Karpas-422 (cell line): ENCODE measurements at regions not wholly inside any gene's neighbourhood (a gene's known extent, or its start where the extent isn't known, plus 50 kb on each side); places are given as distances from the start of the nearest gene placed in this dataset.

Experiments used
- DNase-seq: peaks from one replicate; pipeline ENCODE4 v3.0.0-alpha.2; 2015
- H2AFZ ChIP-seq: fragments of 200-600 bp; sonication (generic); 2 replicates; pipeline ENCODE4 v1.6.1; 2014; ENCODE audit warnings: antibody characterized with exemption, low read length, mixed read lengths
- H3K27ac ChIP-seq: fragments of 200-600 bp; sonication (generic); 2 replicates; pipeline ENCODE4 v1.5.1; 2014; ENCODE audit warnings: mild to moderate bottlenecking, low read length, moderate library complexity
- H3K27me3 ChIP-seq: fragments of 200-600 bp; sonication (generic); 2 replicates; pipeline ENCODE4 v1.6.1; 2014; ENCODE audit warnings: low read length, mixed read lengths
- H3K36me3 ChIP-seq: fragments of 200-600 bp; sonication (generic); 2 replicates; pipeline ENCODE4 v1.6.1; 2014; ENCODE audit warnings: low read length, mixed read lengths; ENCODE audit not compliant: insufficient read depth
- H3K4me1 ChIP-seq: fragments of 200-600 bp; sonication (generic); 2 replicates; pipeline ENCODE4 v1.6.1; 2014; ENCODE audit warnings: mild to moderate bottlenecking, low read length, mixed read lengths
- H3K4me2 ChIP-seq: fragments of 200-600 bp; sonication (generic); 2 replicates; pipeline ENCODE4 v1.6.1; 2014; ENCODE audit warnings: low read length, low read depth, mild to moderate bottlenecking; ENCODE audit not compliant: poor library complexity, severe bottlenecking
- H3K4me3 ChIP-seq: fragments of 200-600 bp; sonication (generic); 2 replicates; pipeline ENCODE4 v1.5.1; 2014; ENCODE audit warnings: mild to moderate bottlenecking, antibody characterized with exemption, low read length, mixed read lengths
- H3K79me2 ChIP-seq: fragments of 200-600 bp; sonication (generic); 2 replicates; pipeline ENCODE4 v1.6.1; 2014; ENCODE audit warnings: mild to moderate bottlenecking, low read length, mixed read lengths
- H3K9ac ChIP-seq: fragments of 200-600 bp; sonication (generic); 2 replicates; pipeline ENCODE4 v1.6.0; 2014; ENCODE audit warnings: low read length
- H3K9me2 ChIP-seq: fragments of 200-600 bp; sonication (generic), shearing (Covaris generic); replicated peaks from 2 replicates; pipeline ENCODE4 v1.6.0; 2014; ENCODE audit warnings: mild to moderate bottlenecking, low read length, moderate library complexity; ENCODE audit not compliant: insufficient read depth
- H3K9me3 ChIP-seq: fragments of 300-700, 200-600 bp; sonication (generic); 2 replicates; pipeline ENCODE4 v1.6.1; 2014; ENCODE audit warnings: low read length, mixed read lengths
- H4K20me1 ChIP-seq: fragments of 200-600 bp; sonication (generic); 2 replicates; pipeline ENCODE4 v1.6.1; 2014; ENCODE audit warnings: mild to moderate bottlenecking, antibody characterized with exemption, low read length, low read depth; ENCODE audit not compliant: insufficient read depth

DNA sequence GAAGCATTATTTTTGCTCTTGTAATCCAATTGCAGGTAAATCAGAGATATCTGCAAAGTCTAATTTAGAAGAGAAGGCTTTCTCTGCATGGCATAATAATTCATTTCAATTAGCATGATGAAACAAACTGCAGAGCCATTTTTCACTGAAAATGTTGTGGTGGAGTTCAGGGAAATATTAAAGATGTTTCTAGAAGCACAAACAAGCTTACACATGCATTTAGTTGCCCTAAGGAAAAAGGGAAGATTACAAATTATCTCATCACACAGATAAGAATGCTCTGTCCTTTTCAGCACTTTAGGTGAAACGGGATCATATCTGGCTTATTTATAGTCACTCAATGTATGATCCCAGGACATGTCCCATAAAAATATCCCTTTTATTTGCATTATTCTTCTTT, 252.1 kb upstream of the TANK start:
- H4K20me1 ChIP-seq = no peaks in the 10 kb centered on the region
- no peak overlapping the region for H3K27ac ChIP-seq
- no peaks in the 10 kb centered on the region for H3K79me2 ChIP-seq
- no peak overlapping the region for H3K9ac ChIP-seq
- no peaks in the 10 kb centered on the region for H3K9me3 ChIP-seq
- H2AFZ ChIP-seq = no peak overlapping the region
- H3K36me3 ChIP-seq = no peaks in the 10 kb centered on the region
- no peak overlapping the region for H3K4me2 ChIP-seq
- no peak overlapping the region for H3K4me3 ChIP-seq
- no peak for DNase-seq
- no peaks in the 10 kb centered on the region for H3K9me2 ChIP-seq
- H3K4me1 ChIP-seq = no peaks in the 10 kb centered on the region
- no peaks in the 10 kb centered on the region for H3K27me3 ChIP-seq

GRCh38 chr2:160909781-160910242, 250.4 kb upstream of the TANK start:
- no peaks in the 10 kb centered on the region for H3K79me2 ChIP-seq
- no peaks in the 10 kb centered on the region for H3K9me3 ChIP-seq
- no peaks in the 10 kb centered on the region for H3K27me3 ChIP-seq
- no peak for DNase-seq
- no peak overlapping the region for H2AFZ ChIP-seq
- H3K4me2 ChIP-seq = no peak overlapping the region
- no peak overlapping the region for H3K4me3 ChIP-seq
- H3K36me3 ChIP-seq = no peaks in the 10 kb centered on the region
- H3K9me2 ChIP-seq = no peaks in the 10 kb centered on the region
- no peaks in the 10 kb centered on the region for H4K20me1 ChIP-seq
- no peak overlapping the region for H3K27ac ChIP-seq
- H3K4me1 ChIP-seq = no peaks in the 10 kb centered on the region
- no peak overlapping the region for H3K9ac ChIP-seq

GRCh38 chr2:160910681-160911080, 249.5 kb upstream of the TANK start:
- H3K4me2 ChIP-seq = no peak overlapping the region
- H3K9me3 ChIP-seq = no peaks in the 10 kb centered on the region
- no peak for DNase-seq
- no peaks in the 10 kb centered on the region for H3K4me1 ChIP-seq
- H3K79me2 ChIP-seq = no peaks in the 10 kb centered on the region
- H3K27ac ChIP-seq = no peak overlapping the region
- no peak overlapping the region for H2AFZ ChIP-seq
- no peaks in the 10 kb centered on the region for H3K27me3 ChIP-seq
- H3K9ac ChIP-seq = no peak overlapping the region
- no peaks in the 10 kb centered on the region for H4K20me1 ChIP-seq
- H3K9me2 ChIP-seq = no peaks in the 10 kb centered on the region
- no peaks in the 10 kb centered on the region for H3K36me3 ChIP-seq
- H3K4me3 ChIP-seq = no peak overlapping the region

- Histone ChIP-seq H3K27me3 (no peaks in the 10 kb centered on the region), H4K20me1 (no peaks in the 10 kb centered on the region), H3K36me3 (no peaks in the 10 kb centered on the region), H3K27ac (no peak overlapping the region), H3K9me2 (no peaks in the 10 kb centered on the region), H3K4me2 (no peak overlapping the region), H3K4me1 (no peaks in the 10 kb centered on the region), H2AFZ (no peak overlapping the region), H3K4me3 (no peak overlapping the region), H3K9me3 (no peaks in the 10 kb centered on the region), H3K9ac (no peak overlapping the region), H3K79me2 (no peaks in the 10 kb centered on the region)
- no peak for DNase-seq
These were observed 249.0 kb upstream of the TANK start for GRCh38 chr2:160911258-160911657.

DNA sequence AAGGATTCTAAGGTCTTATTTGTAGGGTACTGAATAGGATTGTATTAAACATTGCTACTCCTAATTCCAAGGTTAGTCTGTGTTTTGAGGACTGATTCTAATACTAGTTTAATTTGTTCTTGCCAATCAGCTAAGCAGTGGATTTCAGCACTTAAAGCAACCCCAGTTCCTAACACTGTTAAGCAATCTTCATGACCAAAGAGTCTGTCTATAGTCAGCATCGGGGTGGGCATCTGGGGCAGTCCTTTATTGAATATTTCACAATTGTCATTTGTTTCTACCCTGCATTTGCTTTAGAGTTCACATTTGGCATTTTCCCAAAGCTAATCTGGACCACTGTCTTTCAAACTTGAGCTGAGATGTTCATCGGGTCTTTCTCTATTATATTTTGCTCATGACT, 248.0 kb upstream of the TANK start:
- no peak overlapping the region for H3K4me3 ChIP-seq
- H3K9ac ChIP-seq = no peak overlapping the region
- no peaks in the 10 kb centered on the region for H3K9me2 ChIP-seq
- no peak overlapping the region for H3K27ac ChIP-seq
- H3K36me3 ChIP-seq = no peaks in the 10 kb centered on the region
- no peak for DNase-seq
- H3K4me1 ChIP-seq = no peaks in the 10 kb centered on the region
- no peaks in the 10 kb centered on the region for H4K20me1 ChIP-seq
- no peaks in the 10 kb centered on the region for H3K9me3 ChIP-seq
- H3K27me3 ChIP-seq = no peaks in the 10 kb centered on the region
- H3K79me2 ChIP-seq = no peaks in the 10 kb centered on the region
- no peak overlapping the region for H2AFZ ChIP-seq
- no peak overlapping the region for H3K4me2 ChIP-seq

DNA sequence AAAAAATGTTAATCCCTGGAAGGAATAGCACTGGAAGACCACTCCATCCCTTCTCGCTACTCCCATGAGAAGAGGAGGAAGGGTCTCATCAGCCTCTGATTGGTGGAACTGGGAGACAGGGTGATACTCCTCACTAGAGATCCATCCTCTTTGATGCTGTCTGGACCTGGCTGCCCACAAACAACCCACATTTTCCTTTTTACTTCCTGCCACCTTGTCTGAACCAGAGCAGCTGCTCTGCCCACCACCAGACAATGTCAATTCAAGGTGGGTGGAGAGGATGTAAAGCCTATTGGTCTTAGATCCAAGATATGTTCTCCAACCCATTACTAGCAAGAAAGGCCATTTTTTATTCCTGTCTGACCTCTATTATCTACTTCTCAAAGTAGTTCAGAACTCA, 246.9 kb upstream of the TANK start:
- no peak overlapping the region for H3K4me3 ChIP-seq
- H2AFZ ChIP-seq = no peak overlapping the region
- no peaks in the 10 kb centered on the region for H3K36me3 ChIP-seq
- no peaks in the 10 kb centered on the region for H3K9me3 ChIP-seq
- H3K9me2 ChIP-seq = no peaks in the 10 kb centered on the region
- H3K4me1 ChIP-seq = peaks cover 5% of the 10 kb centered on the region
- no peaks in the 10 kb centered on the region for H4K20me1 ChIP-seq
- H3K9ac ChIP-seq = no peak overlapping the region
- no peaks in the 10 kb centered on the region for H3K27me3 ChIP-seq
- H3K4me2 ChIP-seq = no peak overlapping the region
- H3K27ac ChIP-seq = no peak overlapping the region
- DNase-seq = no peak
- no peaks in the 10 kb centered on the region for H3K79me2 ChIP-seq

- no peaks in the 10 kb centered on the region for H3K36me3 ChIP-seq
- H3K9me3 ChIP-seq = no peaks in the 10 kb centered on the region
- H3K27ac ChIP-seq = no peak overlapping the region
- no peaks in the 10 kb centered on the region for H3K27me3 ChIP-seq
- H4K20me1 ChIP-seq = no peaks in the 10 kb centered on the region
- H2AFZ ChIP-seq = no peak overlapping the region
- H3K4me3 ChIP-seq = no peak overlapping the region
- H3K4me2 ChIP-seq = no peak overlapping the region
- no peak for DNase-seq
- H3K4me1 ChIP-seq = peaks cover 11% of the 10 kb centered on the region
- H3K9me2 ChIP-seq = no peaks in the 10 kb centered on the region
- H3K9ac ChIP-seq = no peak overlapping the region
- H3K79me2 ChIP-seq = no peaks in the 10 kb centered on the region
These were observed 246.0 kb upstream of the TANK start for GRCh38 chr2:160914217-160914616.

- H4K20me1 ChIP-seq = no peaks in the 10 kb centered on the region
- H3K27ac ChIP-seq = no peak overlapping the region
- H3K9me3 ChIP-seq = no peaks in the 10 kb centered on the region
- H2AFZ ChIP-seq = no peak overlapping the region
- no peak for DNase-seq
- no peaks in the 10 kb centered on the region for H3K9me2 ChIP-seq
- H3K27me3 ChIP-seq = no peaks in the 10 kb centered on the region
- no peak overlapping the region for H3K4me3 ChIP-seq
- H3K4me1 ChIP-seq = peaks cover 11% of the 10 kb centered on the region
- no peaks in the 10 kb centered on the region for H3K79me2 ChIP-seq
- no peak overlapping the region for H3K4me2 ChIP-seq
- no peaks in the 10 kb centered on the region for H3K36me3 ChIP-seq
- H3K9ac ChIP-seq = no peak overlapping the region
These were observed 243.9 kb upstream of the TANK start for GRCh38 chr2:160916300-160916699.

DNA sequence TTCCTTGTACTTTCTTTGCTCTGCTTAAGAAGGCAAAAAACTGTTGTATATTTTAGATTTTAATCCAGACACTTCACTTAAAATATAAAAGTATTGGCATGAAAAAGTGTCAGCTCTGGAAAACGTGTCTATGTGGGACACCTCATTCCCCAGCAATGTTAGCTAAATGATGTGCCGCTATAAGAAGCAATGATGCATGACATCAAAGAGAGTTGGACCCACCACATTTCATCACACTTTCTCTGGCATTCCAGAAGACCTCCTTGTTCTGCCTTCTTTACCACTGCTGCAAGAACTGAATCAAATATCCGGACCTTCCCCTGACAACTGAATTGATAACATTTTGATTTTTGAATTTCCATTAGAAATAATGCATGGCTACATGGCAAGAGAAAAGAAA, 242.4 kb upstream of the TANK start:
- H2AFZ ChIP-seq = no peak overlapping the region
- no peaks in the 10 kb centered on the region for H3K9me2 ChIP-seq
- no peak overlapping the region for H3K4me2 ChIP-seq
- H3K9me3 ChIP-seq = no peaks in the 10 kb centered on the region
- H3K36me3 ChIP-seq = no peaks in the 10 kb centered on the region
- H3K27me3 ChIP-seq = no peaks in the 10 kb centered on the region
- H3K4me1 ChIP-seq = peaks cover 11% of the 10 kb centered on the region
- no peak overlapping the region for H3K9ac ChIP-seq
- no peak overlapping the region for H3K4me3 ChIP-seq
- no peak for DNase-seq
- H3K79me2 ChIP-seq = no peaks in the 10 kb centered on the region
- no peak overlapping the region for H3K27ac ChIP-seq
- H4K20me1 ChIP-seq = no peaks in the 10 kb centered on the region
